ENCODE measurements at regions not wholly inside any gene's neighbourhood (a gene's known extent, or its start where the extent isn't known, plus 50 kb on each side); places are given as distances from the start of the nearest gene placed in this dataset.
"Not testable (repeated sequence)": the region's sequence is repeated elsewhere in the genome, so short reads cannot be mapped to it uniquely, and the experiment has no call there.

GRCh38 chr6:115064680-115065079, 721.9 kb upstream of the HS3ST5 start:
- DNase-seq (ENCODE audit: low spot score) = no peak
- in situ Hi-C loops (cut with MboI; ENCODE audit: low pct_unique_long_range_greater_than_20kb, low sequenced_read_pairs, unreplicated experiment) = no loop called here

GRCh38 chr6:115060581-115060980, 717.8 kb upstream of the HS3ST5 start:
- no peak for TF ChIP-seq CTCF (IDR thresholded peaks at IDR 0.05; ENCODE audit: extremely low read depth, insufficient read depth, missing control alignments)
- no peak for DNase-seq (ENCODE audit: low spot score)
- in situ Hi-C loops (cut with MboI; ENCODE audit: low pct_unique_long_range_greater_than_20kb, low sequenced_read_pairs, unreplicated experiment) = no loop called here

More at GRCh38 chr6:115064680-115065079, 721.9 kb upstream of the HS3ST5 start:
- no peak for TF ChIP-seq CTCF (IDR thresholded peaks at IDR 0.05; ENCODE audit: extremely low read depth, insufficient read depth, missing control alignments)

- TF ChIP-seq CTCF (IDR thresholded peaks at IDR 0.05; ENCODE audit: extremely low read depth, insufficient read depth, missing control alignments) = no peak
- in situ Hi-C loops (cut with MboI; ENCODE audit: low pct_unique_long_range_greater_than_20kb, low sequenced_read_pairs, unreplicated experiment) = no loop called here
- DNase-seq (ENCODE audit: low spot score) = no peak
Observed at GRCh38 chr6:115058414-115059211, 715.8 kb upstream of the HS3ST5 start.

- no peak for TF ChIP-seq CTCF (IDR thresholded peaks at IDR 0.05; ENCODE audit: extremely low read depth, insufficient read depth, missing control alignments)
- DNase-seq (ENCODE audit: low spot score) = no peak
- in situ Hi-C loops (cut with MboI; ENCODE audit: low pct_unique_long_range_greater_than_20kb, low sequenced_read_pairs, unreplicated experiment) = no loop called here
Observed at GRCh38 chr6:115055579-115055978, 712.8 kb upstream of the HS3ST5 start.

- DNase-seq (ENCODE audit: low spot score); in situ Hi-C loops (cut with MboI; ENCODE audit: low pct_unique_long_range_greater_than_20kb, low sequenced_read_pairs, unreplicated experiment): not testable (repeated sequence)
Observed at GRCh38 chr6:115054242-115054641, 711.4 kb upstream of the HS3ST5 start.

GRCh38 chr6:115053169-115053860, 710.5 kb upstream of the HS3ST5 start:
- no peak for TF ChIP-seq CTCF (IDR thresholded peaks at IDR 0.05; ENCODE audit: extremely low read depth, insufficient read depth, missing control alignments)
- in situ Hi-C loops (cut with MboI; ENCODE audit: low pct_unique_long_range_greater_than_20kb, low sequenced_read_pairs, unreplicated experiment) = no loop called here

GRCh38 chr6:115016593-115016992, 673.8 kb upstream of the HS3ST5 start:
- DNase-seq (ENCODE audit: low spot score) = no peak
- TF ChIP-seq CTCF (IDR thresholded peaks at IDR 0.05; ENCODE audit: extremely low read depth, insufficient read depth, missing control alignments) = peak; percentile 23
- in situ Hi-C loops (cut with MboI; ENCODE audit: low pct_unique_long_range_greater_than_20kb, low sequenced_read_pairs, unreplicated experiment) = no loop called here

More at GRCh38 chr6:115053169-115053860, 710.5 kb upstream of the HS3ST5 start:
- DNase-seq (ENCODE audit: low spot score) = no peak

All from GM13977 (cell line).